Embryonic facial prominence (tissue), 1 donor: ENCODE measurements at regions not wholly inside any gene's neighbourhood (a gene's known extent, or its start where the extent isn't known, plus 50 kb on each side); places are given as distances from the start of the nearest gene placed in this dataset.

Experiments
- DNase-seq: peaks from one replicate; pipeline ENCODE4 v3.0.0-alpha.2; 2016; ENCODE audit errors: extremely low spot score

GRCh38 chr10:44301781-44302355, 83.0 kb downstream of the CXCL12 start:
- DNase-seq: no peak

GRCh38 chr10:44300666-44301649, 83.9 kb downstream of the CXCL12 start:
- no peak for DNase-seq

GRCh38 chr10:44298713-44299112, 86.2 kb downstream of the CXCL12 start:
- DNase-seq: no peak

- DNase-seq: no peak
Observed at GRCh38 chr10:44297963-44298362, 86.9 kb downstream of the CXCL12 start.

GRCh38 chr10:44295644-44296241, 89.2 kb downstream of the CXCL12 start:
- no peak for DNase-seq

GRCh38 chr10:44294726-44295412, 90.0 kb downstream of the CXCL12 start:
- DNase-seq: no peak

GRCh38 chr10:44293842-44294241, 91.1 kb downstream of the CXCL12 start:
- DNase-seq: no peak

GRCh38 chr10:44293306-44293778, 91.6 kb downstream of the CXCL12 start:
- no peak for DNase-seq

- no peak for DNase-seq
Observed at GRCh38 chr10:44292390-44293002, 92.4 kb downstream of the CXCL12 start.

GRCh38 chr10:44291091-44291490, 93.8 kb downstream of the CXCL12 start:
- no peak for DNase-seq

GRCh38 chr10:44289125-44289524, 95.8 kb downstream of the CXCL12 start:
- no peak for DNase-seq

GRCh38 chr10:44287408-44287807, 97.5 kb downstream of the CXCL12 start:
- no peak for DNase-seq

GRCh38 chr10:44284198-44285084, 100.5 kb downstream of the CXCL12 start:
- no peak for DNase-seq

- no peak for DNase-seq
Observed at GRCh38 chr10:44282626-44283300, 102.1 kb downstream of the CXCL12 start.

GRCh38 chr10:44281662-44282061, 103.2 kb downstream of the CXCL12 start:
- no peak for DNase-seq

GRCh38 chr10:44281089-44281613, 103.7 kb downstream of the CXCL12 start:
- peak; percentile 81 for DNase-seq

GRCh38 chr10:44280226-44281014, 104.5 kb downstream of the CXCL12 start:
- DNase-seq: peak; percentile 20

- DNase-seq: no peak
Observed at GRCh38 chr10:44279426-44280126, 105.3 kb downstream of the CXCL12 start.
